ENCODE measurements at regions not wholly inside any gene's neighbourhood (a gene's known extent, or its start where the extent isn't known, plus 50 kb on each side); places are given as distances from the start of the nearest gene placed in this dataset.

GRCh38 chr1:53405737-53406136, 53.5 kb upstream of the DMRTB1 start:
- 98% methylated on average over 7 of the region's 7 CpGs for WGBS
- H3K27me3 ChIP-seq (ENCODE audit: control insufficient read depth in 2 of 2, insufficient read depth in 1 of 2, low read length in 1 of 2), result no peaks in the 10 kb centered on the region

GRCh38 chr1:53406551-53407235, 52.5 kb upstream of the DMRTB1 start:
- Histone ChIP-seq H3K4me1 (ENCODE audit: control insufficient read depth in 2 of 2, insufficient read depth in 2 of 2, low read length in 2 of 2) (no peaks in the 10 kb centered on the region), H3K36me3 (ENCODE audit: control insufficient read depth in 2 of 2, insufficient read depth in 2 of 2, low read length in 1 of 2) (no peaks in the 10 kb centered on the region), H3K9me3 (ENCODE audit: control insufficient read depth in 2 of 2, insufficient read depth in 1 of 2, low read length in 1 of 2) (peaks cover 0 to 2% of the 10 kb centered on the region in 2 donors), H3K27me3 (ENCODE audit: control insufficient read depth in 2 of 2, insufficient read depth in 1 of 2, low read length in 1 of 2) (no peaks in the 10 kb centered on the region), H3K27ac (ENCODE audit: low read depth in 1 of 2, low read length in 1 of 2) (no peak overlapping the region), H3K4me3 (ENCODE audit: low read length in 2 of 2) (no peak overlapping the region)
- WGBS, result 94% methylated on average over 4 of the region's 4 CpGs
- no peak for DNase-seq (ENCODE audit: low read depth in 6 of 9, low spot score in 9 of 9)

More at GRCh38 chr1:53405737-53406136, 53.5 kb upstream of the DMRTB1 start:
- Histone ChIP-seq H3K4me3 (ENCODE audit: low read length in 2 of 2) (no peak overlapping the region), H3K4me1 (ENCODE audit: control insufficient read depth in 2 of 2, insufficient read depth in 2 of 2, low read length in 2 of 2) (no peaks in the 10 kb centered on the region), H3K36me3 (ENCODE audit: control insufficient read depth in 2 of 2, insufficient read depth in 2 of 2, low read length in 1 of 2) (no peaks in the 10 kb centered on the region), H3K9me3 (ENCODE audit: control insufficient read depth in 2 of 2, insufficient read depth in 1 of 2, low read length in 1 of 2) (peaks cover 0 to 2% of the 10 kb centered on the region in 2 donors), H3K27ac (ENCODE audit: low read depth in 1 of 2, low read length in 1 of 2) (no peak overlapping the region)
- no peak for DNase-seq (ENCODE audit: low read depth in 6 of 9, low spot score in 9 of 9)

- H3K9me3 ChIP-seq (ENCODE audit: control insufficient read depth in 2 of 2, insufficient read depth in 1 of 2, low read length in 1 of 2), result no peaks in the 10 kb centered on the region
- no peaks in the 10 kb centered on the region for H3K27me3 ChIP-seq (ENCODE audit: control insufficient read depth in 2 of 2, insufficient read depth in 1 of 2, low read length in 1 of 2)
- no peak overlapping the region for H3K27ac ChIP-seq (ENCODE audit: low read depth in 1 of 2, low read length in 1 of 2)
- H3K36me3 ChIP-seq (ENCODE audit: control insufficient read depth in 2 of 2, insufficient read depth in 2 of 2, low read length in 1 of 2), result no peaks in the 10 kb centered on the region
- no peak overlapping the region for H3K4me3 ChIP-seq (ENCODE audit: low read length in 2 of 2)
- WGBS, result 94% methylated on average over 6 of the region's 6 CpGs
- no peak for DNase-seq (ENCODE audit: low read depth in 6 of 9, low spot score in 9 of 9)
- H3K4me1 ChIP-seq (ENCODE audit: control insufficient read depth in 2 of 2, insufficient read depth in 2 of 2, low read length in 2 of 2), result peaks cover 0 to 3% of the 10 kb centered on the region in 2 donors
Measured at GRCh38 chr1:53408013-53408754, 51.0 kb upstream of the DMRTB1 start.

- Histone ChIP-seq H3K27me3 (ENCODE audit: control insufficient read depth in 2 of 2, insufficient read depth in 1 of 2, low read length in 1 of 2) (no peaks in the 10 kb centered on the region), H3K9me3 (ENCODE audit: control insufficient read depth in 2 of 2, insufficient read depth in 1 of 2, low read length in 1 of 2) (no peaks in the 10 kb centered on the region), H3K36me3 (ENCODE audit: control insufficient read depth in 2 of 2, insufficient read depth in 2 of 2, low read length in 1 of 2) (no peaks in the 10 kb centered on the region), H3K4me1 (ENCODE audit: control insufficient read depth in 2 of 2, insufficient read depth in 2 of 2, low read length in 2 of 2) (peaks cover 0 to 8% of the 10 kb centered on the region in 2 donors), H3K27ac (ENCODE audit: low read depth in 1 of 2, low read length in 1 of 2) (no peak overlapping the region), H3K4me3 (ENCODE audit: low read length in 2 of 2) (no peak overlapping the region)
- DNase-seq (ENCODE audit: low read depth in 6 of 9, low spot score in 9 of 9), result no peak
- WGBS, result 92% methylated on average over 7 of the region's 7 CpGs
Measured at GRCh38 chr1:53408755-53409129, 50.5 kb upstream of the DMRTB1 start.

DNA sequence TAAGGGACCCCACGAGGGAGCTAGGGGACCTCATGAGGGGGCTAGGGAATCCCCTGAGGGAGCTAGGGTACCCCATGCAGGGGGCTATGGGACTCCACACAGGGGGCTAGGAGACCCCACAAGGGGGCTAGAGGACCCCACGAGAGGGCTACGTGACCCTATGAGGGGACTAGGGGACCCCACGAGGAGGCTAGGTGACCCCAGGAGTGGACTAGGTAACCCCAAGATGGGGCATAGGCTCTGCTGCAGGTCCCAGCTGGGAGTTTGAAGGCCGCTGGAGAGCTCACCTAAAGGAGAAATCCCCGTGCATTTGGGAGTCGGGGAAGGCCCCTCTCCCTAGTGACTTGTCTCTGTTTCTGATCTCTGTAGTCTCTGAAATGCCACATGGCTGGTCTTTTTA, 50.0 kb upstream of the DMRTB1 start:
- Histone ChIP-seq H3K27ac (ENCODE audit: low read depth in 1 of 2, low read length in 1 of 2) (no peak overlapping the region), H3K4me3 (ENCODE audit: low read length in 2 of 2) (no peak overlapping the region), H3K36me3 (ENCODE audit: control insufficient read depth in 2 of 2, insufficient read depth in 2 of 2, low read length in 1 of 2) (no peaks in the 10 kb centered on the region), H3K4me1 (ENCODE audit: control insufficient read depth in 2 of 2, insufficient read depth in 2 of 2, low read length in 2 of 2) (peaks cover 0 to 11% of the 10 kb centered on the region in 2 donors), H3K9me3 (ENCODE audit: control insufficient read depth in 2 of 2, insufficient read depth in 1 of 2, low read length in 1 of 2) (no peaks in the 10 kb centered on the region), H3K27me3 (ENCODE audit: control insufficient read depth in 2 of 2, insufficient read depth in 1 of 2, low read length in 1 of 2) (no peaks in the 10 kb centered on the region)
- WGBS, result 95% methylated on average over 7 of the region's 7 CpGs
- no peak for DNase-seq (ENCODE audit: low read depth in 6 of 9, low spot score in 9 of 9)
